HG03442 (cell line): ENCODE measurements at regions not wholly inside any gene's neighbourhood (a gene's known extent, or its start where the extent isn't known, plus 50 kb on each side); places are given as distances from the start of the nearest gene placed in this dataset.
"Not testable (repeated sequence)": the region's sequence is repeated elsewhere in the genome, so short reads cannot be mapped to it uniquely, and the experiment has no call there.

Experiments
- ATAC-seq: cut with Tn5 transposase; IDR thresholded peaks from one replicate; pipeline ENCODE4 v1.9.1; 2021; ENCODE audit warnings: mild to moderate bottlenecking, moderate library complexity; ENCODE audit not compliant: unreplicated experiment

- ATAC-seq, result no peak
These were observed 51.3 kb upstream of the CADPS start for GRCh38 chr3:62926494-62926893.

DNA sequence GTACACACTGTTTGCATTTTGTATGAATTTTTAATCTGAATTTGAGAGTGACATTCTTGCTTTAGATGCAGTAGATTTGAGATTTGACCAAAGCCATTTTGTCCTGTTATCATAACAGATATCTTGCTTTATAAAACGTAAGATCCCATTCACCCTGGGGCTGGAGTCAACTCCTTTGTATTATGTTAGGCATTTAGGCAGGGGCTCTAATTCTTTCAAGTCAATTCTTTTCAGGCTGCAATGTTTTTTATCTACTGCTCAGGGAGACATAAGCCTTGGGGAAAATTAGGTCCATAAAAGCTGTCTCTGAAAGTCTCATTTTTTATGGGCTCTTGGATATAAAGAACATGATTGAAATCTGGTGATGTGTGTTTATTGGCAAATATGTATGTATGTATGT lies 53.0 kb upstream of the CADPS start:
- no peak for ATAC-seq

- no peak for ATAC-seq
These were observed 54.6 kb upstream of the CADPS start for GRCh38 chr3:62929771-62930170.

DNA sequence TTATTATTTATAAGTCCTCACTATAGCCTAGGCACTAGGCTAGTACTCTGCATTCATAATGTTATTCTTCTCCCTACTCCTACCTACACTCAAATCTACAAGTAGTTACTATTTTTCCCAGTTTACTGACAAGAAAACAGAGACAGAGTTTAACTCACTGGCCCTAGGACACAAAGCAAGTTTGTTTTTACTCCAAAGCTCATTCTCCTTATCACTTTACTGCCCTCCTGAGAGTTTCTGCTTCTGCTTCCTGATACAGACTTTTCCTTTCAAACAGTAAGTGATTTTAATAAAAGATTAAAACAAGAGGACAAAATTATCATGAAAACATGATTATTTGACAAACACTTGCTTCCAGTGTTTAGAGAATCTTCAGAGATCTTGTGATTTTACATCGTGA lies 60.6 kb upstream of the CADPS start:
- no peak for ATAC-seq

DNA sequence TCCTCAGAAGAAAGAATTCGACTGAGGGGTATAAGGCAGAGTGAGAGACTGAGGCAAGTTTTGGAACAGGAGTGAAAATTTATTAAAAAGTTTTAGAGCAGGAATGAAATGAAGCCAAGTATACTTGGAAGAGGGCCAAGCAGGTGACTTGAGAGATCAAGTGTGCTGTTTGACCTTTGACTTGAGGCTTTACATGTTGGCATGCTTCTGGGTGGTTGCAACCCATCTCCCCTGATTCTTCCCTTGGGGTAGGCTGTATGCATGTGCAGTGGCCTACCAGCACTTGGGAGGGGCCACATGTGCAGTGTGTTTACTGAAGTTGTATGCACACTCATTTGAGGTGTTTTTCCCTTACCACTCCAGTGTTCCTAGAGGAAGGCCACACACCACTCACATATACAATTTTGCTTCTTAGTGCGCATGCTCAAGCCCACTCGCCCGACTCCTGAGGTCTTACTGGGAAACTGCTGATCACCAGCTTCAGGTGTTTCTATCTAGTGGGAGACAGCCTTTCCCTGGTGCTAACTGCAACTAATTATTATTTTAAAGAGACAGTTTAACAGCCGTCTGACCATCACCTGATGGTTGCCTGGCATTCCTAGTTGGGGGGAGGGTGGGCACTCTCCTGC lies 61.5 kb upstream of the CADPS start:
- no peak for ATAC-seq

DNA sequence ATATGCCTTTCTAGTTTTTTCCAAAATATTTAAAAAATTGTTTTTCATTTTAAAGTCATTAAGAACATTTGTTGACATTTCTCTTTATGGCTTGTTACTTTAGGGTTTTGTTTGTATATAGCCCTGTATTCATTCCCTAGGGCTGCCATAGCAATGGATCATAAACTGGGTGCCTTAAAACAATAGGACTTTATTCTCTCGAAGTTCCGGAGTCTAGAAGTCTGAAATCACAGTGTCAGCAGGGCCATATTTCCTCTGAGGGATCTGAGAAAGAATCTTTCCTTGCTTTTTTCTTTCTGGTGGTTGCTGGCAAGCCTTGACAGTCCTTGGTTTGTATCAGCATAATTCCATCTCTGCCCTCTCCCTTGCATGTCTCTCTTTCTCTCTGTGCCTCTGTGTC lies 63.4 kb upstream of the CADPS start:
- no peak for ATAC-seq

GRCh38 chr3:62939707-62940106 lies 64.5 kb upstream of the CADPS start:
- no peak for ATAC-seq

GRCh38 chr3:62940771-62941563 lies 65.8 kb upstream of the CADPS start:
- ATAC-seq, result no peak

DNA sequence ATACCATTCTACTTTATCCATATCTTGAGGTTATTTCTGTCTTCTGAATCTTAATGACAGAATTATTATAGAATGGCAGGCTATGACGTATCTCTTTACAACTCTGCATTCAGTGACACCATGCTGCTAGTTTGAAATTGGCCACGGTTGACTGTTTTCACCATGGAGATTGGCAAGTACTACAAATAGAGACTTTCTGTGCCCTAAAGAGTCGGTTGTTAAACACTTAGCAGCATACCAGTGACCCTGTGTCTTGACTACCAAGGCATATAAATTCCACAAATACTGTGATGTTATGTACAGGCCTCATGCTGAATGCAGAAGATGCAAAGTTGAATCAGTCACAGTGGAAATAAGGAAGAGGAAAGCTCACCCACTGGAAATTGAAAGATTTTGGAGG lies 67.0 kb upstream of the CADPS start:
- no peak for ATAC-seq

- ATAC-seq, result no peak
These were observed 67.5 kb upstream of the CADPS start for GRCh38 chr3:62942764-62943163.

- no peak for ATAC-seq
These were observed 73.7 kb upstream of the CADPS start for GRCh38 chr3:62948921-62949320.

DNA sequence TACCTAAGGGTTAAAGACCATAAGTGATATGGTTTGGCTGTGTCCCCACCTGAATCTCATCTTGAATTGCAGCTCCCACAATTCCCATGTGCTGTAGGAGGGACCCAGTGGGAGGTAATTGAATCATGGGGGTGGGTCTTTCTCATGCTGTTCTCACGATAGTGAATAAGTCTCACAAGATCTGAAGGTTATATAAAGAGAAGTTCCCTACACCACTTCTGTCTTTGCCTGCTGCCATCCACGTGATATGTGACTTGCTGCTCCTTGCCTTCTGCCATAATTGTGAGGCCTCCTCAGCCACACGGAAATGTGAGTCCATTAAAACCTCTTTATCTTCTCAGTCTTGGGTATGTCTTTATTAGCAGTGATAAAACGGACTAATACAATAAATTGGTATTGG lies 75.0 kb upstream of the CADPS start:
- no peak for ATAC-seq

DNA sequence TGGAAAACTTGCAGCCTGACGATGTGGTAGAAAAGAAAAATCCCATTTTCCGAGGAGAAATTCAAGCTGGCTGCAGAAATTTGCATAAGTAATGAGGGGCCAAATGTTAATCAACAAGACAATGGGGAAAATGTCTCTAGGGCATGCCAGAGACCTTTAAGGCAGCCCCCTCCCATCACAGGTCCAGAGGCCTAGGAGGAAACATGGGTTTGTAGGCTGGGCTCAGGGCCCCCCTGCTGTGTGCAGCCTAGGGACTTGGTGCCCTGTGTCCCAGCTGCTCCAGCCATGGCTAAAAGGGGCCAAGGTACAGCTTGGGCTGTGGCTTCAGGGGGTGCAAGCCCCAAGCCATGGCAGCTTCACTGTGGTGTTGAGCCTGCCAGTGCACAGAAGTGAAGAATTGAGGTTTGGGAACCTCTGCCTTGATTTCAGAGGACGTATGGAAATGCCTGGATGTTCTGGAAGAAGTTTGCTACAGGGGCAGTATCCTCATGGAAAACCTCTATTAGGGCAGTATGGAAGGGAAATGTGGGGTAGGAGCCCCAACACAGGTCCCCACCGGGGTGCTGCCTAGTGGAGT lies 75.9 kb upstream of the CADPS start:
- no peak for ATAC-seq

DNA sequence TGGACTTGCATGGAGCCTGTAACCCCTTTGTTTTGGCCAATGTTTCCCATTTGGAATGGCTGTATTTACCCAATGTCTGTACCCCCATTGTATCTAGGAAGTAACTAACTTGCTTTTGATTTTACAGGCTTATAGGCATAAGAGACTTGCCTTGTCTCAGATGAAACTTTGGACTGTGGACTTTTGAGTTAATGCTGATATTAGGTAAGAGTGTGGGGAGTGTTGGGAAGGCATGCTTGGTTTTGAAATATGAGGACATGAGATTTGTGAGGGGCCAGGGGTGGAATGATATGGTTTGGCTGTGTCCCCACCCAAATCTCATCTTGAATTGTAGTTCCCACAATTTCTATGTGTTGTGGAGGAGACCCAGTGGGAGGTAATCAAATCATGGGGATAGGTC lies 76.7 kb upstream of the CADPS start:
- not testable (repeated sequence) for ATAC-seq

GRCh38 chr3:62954580-62954979 lies 79.4 kb upstream of the CADPS start:
- peak; percentile 79 for ATAC-seq

DNA sequence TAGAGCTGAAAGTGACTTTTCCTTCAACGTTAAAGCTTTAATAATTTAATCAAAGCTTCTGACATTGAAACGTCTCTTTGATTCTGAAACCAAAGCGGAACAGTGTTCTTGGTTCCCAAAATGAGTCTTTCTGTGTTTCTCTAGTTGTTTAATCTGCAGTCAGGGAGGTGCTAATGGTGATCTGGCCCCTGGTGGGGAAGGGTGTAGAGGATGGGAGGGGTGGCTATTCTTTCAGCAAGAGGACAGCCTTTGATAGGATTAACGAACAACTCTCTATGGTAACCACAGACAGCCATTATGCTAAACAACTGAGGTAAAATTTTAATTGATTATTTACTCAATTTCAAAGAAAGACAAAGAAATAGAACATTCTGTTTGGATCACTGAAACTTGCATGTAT lies 79.9 kb upstream of the CADPS start:
- ATAC-seq, result no peak

DNA sequence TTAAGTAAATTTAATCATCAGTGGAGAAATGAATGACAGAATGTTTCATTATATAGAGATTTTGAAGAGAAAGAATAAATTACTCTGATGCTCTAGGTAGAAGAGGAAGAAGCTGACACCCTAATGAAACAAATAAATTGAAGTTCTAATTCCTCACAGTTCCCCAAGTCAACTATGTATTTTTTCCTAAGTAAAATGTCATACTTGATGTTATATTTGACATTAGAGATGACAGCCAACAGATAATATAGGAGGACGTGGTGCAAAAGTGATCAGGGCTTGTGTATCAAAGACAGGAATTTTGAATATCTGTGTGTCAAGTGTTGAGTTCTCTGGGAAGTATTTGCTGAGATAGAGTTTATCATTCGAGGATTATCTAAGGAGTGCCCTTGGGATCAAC lies 81.2 kb upstream of the CADPS start:
- no peak for ATAC-seq

GRCh38 chr3:62961874-62962556 lies 86.8 kb upstream of the CADPS start:
- no peak for ATAC-seq

GRCh38 chr3:62962714-62963113 lies 87.5 kb upstream of the CADPS start:
- ATAC-seq, result no peak

DNA sequence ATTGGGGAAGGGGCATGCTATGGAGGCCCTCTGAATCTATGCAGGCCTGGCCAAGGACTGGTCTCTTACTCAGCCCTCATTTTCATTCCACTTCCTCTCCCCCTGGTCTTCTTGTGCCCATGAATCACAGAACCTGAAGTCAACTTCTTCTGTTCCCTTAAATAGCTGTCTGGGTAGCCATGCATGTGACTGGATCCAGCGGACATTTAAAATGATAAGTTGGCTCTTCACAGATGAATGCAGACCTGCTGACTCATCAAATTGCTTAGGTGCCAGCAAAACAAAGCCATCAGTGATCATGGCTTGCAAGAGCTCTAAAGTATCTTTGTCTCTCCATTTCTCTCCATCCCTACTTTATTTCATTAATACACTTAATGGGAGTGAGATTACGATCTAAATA lies 90.1 kb upstream of the CADPS start:
- ATAC-seq, result no peak

- ATAC-seq, result no peak
These were observed 92.9 kb upstream of the CADPS start for GRCh38 chr3:62968128-62968527.

DNA sequence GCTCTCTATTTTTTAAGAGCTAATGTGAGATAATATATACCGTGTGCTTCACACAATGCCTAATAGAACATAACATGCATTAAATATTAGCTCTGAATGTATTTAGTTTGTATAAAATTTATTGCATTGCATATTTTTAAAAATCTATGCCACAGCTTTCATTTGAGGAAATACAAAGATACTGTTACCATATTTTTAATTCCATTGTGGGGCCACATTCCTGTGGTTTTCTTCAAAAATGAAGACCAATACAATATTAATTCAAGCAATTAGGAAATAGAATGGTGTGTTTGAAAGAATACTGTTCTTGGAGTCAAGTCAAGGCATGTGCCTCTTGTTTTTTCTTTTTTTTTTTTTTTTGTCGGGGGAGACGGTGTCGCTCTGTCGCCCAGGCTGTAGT lies 95.4 kb upstream of the CADPS start:
- no peak for ATAC-seq
